HCT116 (cell line): ENCODE measurements at regions not wholly inside any gene's neighbourhood (a gene's known extent, or its start where the extent isn't known, plus 50 kb on each side); places are given as distances from the start of the nearest gene placed in this dataset.

Experiments used
- ATAC-seq: fragments of 200-7000 bp; cut with Tn5 transposase; 2 replicates; pipeline ENCODE4 v1.9.1; 2020; ENCODE audit warnings: mild to moderate bottlenecking, moderate library complexity
- BruUV-seq: library from RNA; stranded (reverse); fragments of 400-500 nt; replicated peaks from 2 replicates; lab custom pipeline; 2021; lab: Mats Ljungman, UMichigan
- CTCF ChIA-PET: fragments of 300-600 bp; sonication (Branson Sonifier 250); formaldehyde crosslinking; loops from one replicate; lab custom pipeline; 2021; ENCODE audit warnings: antibody characterized with exemption; lab: Charles Lee
- POLR2A ChIA-PET: fragments of 300-600, 350-600 bp; sonication (Branson Sonifier 250); formaldehyde crosslinking; loops from one replicate; lab custom pipeline; 2021; ENCODE audit warnings: antibody characterized with exemption; lab: Charles Lee
- RAD21 ChIA-PET, 2 experiments: fragments of 300-600 bp; sonication (Branson Sonifier 250); formaldehyde crosslinking; loops; one replicate each; lab custom pipeline; 2023; ENCODE audit warnings: low total read pairs in 2 of 2; ENCODE audit not compliant: uncharacterized antibody in 2 of 2, unreplicated experiment in 2 of 2, low non-redundant PET in 1 of 2; lab: Charles Lee
- DNase-seq: peaks from one replicate; pipeline ENCODE4 v3.0.0-alpha.2; 2010; ENCODE audit warnings: low read depth, low spot score
- H2AFZ ChIP-seq: fragments of 200-600 bp; shearing (Covaris generic), sonication (generic); 2 replicates; pipeline ENCODE4 v1.6.1; 2017; ENCODE audit warnings: low read depth, mixed run types, mixed read lengths, antibody characterized with exemption, low read length; ENCODE audit not compliant: poor library complexity, severe bottlenecking
- H3K27ac ChIP-seq: 2 replicates; pipeline ENCODE4 v1.5.1; 2012; ENCODE audit warnings: low read depth, low read length
- H3K27me3 ChIP-seq: fragments of 200-600 bp; sonication (generic); 2 replicates; pipeline ENCODE4 v1.6.1; 2016; ENCODE audit warnings: mixed run types, low read length, mixed read lengths; ENCODE audit not compliant: insufficient read depth
- H3K36me3 ChIP-seq, 2 experiments: fragments of 200-500 bp in 1 of 2; fragments of 200-600 bp in 1 of 2; sonication (Bioruptor generic) in 1 of 2; sonication (generic) in 1 of 2; 2 replicates each; pipeline versions ENCODE4 v1.5.1 to v1.6.1; 2014 to 2016; ENCODE audit warnings: low read length in 2 of 2, inconsistent platforms in 1 of 2, mixed read lengths in 1 of 2, mixed run types in 1 of 2; ENCODE audit not compliant: insufficient read depth in 2 of 2, control insufficient read depth in 1 of 2
- H3K4me1 ChIP-seq, 2 experiments: fragments of 200-600 bp in 1 of 2; sonication (generic) in 1 of 2; 2 replicates each; pipeline versions ENCODE4 v1.5.1 to v1.6.1; 2012 to 2017; ENCODE audit warnings: low read length in 2 of 2, inconsistent platforms in 1 of 2, mild to moderate bottlenecking in 1 of 2, mixed read lengths in 1 of 2, mixed run types in 1 of 2, moderate library complexity in 1 of 2; ENCODE audit not compliant: insufficient read depth in 2 of 2, control insufficient read depth in 1 of 2
- H3K4me2 ChIP-seq: fragments of 200-600 bp; sonication (generic); 2 replicates; pipeline ENCODE4 v1.6.1; 2017; ENCODE audit warnings: mixed run types, low read length, mixed read lengths
- H3K4me3 ChIP-seq, 2 experiments: fragments of 200-600 bp in 1 of 2; sonication (generic) in 1 of 2; replicated peaks in 1 of 2; 2 replicates each; pipeline ENCODE4 v1.5.1; 2011 to 2016; ENCODE audit warnings: low read length in 2 of 2, control low read depth in 1 of 2, low read depth in 1 of 2, mild to moderate bottlenecking in 1 of 2, mixed read lengths in 1 of 2, mixed run types in 1 of 2
- H3K79me2 ChIP-seq: fragments of 200-600 bp; sonication (generic); 2 replicates; pipeline ENCODE4 v1.6.1; 2017; ENCODE audit warnings: mild to moderate bottlenecking, mixed run types, low read length, moderate library complexity, mixed read lengths; ENCODE audit not compliant: insufficient read depth
- H3K9ac ChIP-seq: fragments of 200-600 bp; sonication (generic); 2 replicates; pipeline ENCODE4 v1.6.1; 2016; ENCODE audit warnings: low read length, mixed read lengths
- H3K9me2 ChIP-seq: fragments of 200-600 bp; sonication (generic), shearing (Covaris generic); 2 replicates; pipeline ENCODE4 v1.6.1; 2017; ENCODE audit warnings: mixed run types, mild to moderate bottlenecking, moderate library complexity; ENCODE audit not compliant: insufficient read depth
- H3K9me3 ChIP-seq, 2 experiments: fragments of 200-500 bp in 1 of 2; fragments of 200-600 bp in 1 of 2; sonication (Bioruptor generic) in 1 of 2; sonication (generic) in 1 of 2; 2 replicates each; pipeline ENCODE4 v1.6.1; 2014 to 2017; ENCODE audit warnings: low read length in 2 of 2, mixed read lengths in 2 of 2, inconsistent platforms in 1 of 2, low read depth in 1 of 2, mild to moderate bottlenecking in 1 of 2, mixed run types in 1 of 2, moderate library complexity in 1 of 2; ENCODE audit not compliant: control insufficient read depth in 1 of 2, insufficient read depth in 1 of 2
- H4K20me1 ChIP-seq: fragments of 200-600 bp; sonication (generic), shearing (Covaris generic); 2 replicates; pipeline ENCODE4 v1.6.1; 2017; ENCODE audit warnings: mixed run types, mild to moderate bottlenecking, moderate library complexity; ENCODE audit not compliant: insufficient read depth
- CBX3 ChIP-seq: IDR thresholded peaks from 2 replicates; pipeline ENCODE4 v1.6.1; 2012; ENCODE audit warnings: low read depth
- EZH2 ChIP-seq: fragments of 200-600 bp; sonication (generic); IDR thresholded peaks from 2 replicates; pipeline ENCODE4 v1.6.1; 2017; ENCODE audit warnings: antibody characterized with exemption, mixed run types
- FOSL1 ChIP-seq: IDR thresholded peaks from 2 replicates; pipeline ENCODE4 v1.6.1; 2012; ENCODE audit warnings: low read depth
- JUND ChIP-seq: IDR thresholded peaks from 2 replicates; pipeline ENCODE4 v1.6.1; 2012
- YY1 ChIP-seq: IDR thresholded peaks from 2 replicates; pipeline ENCODE4 v1.6.1; 2011; ENCODE audit warnings: low read length, low read depth, moderate library complexity, mild to moderate bottlenecking; ENCODE audit not compliant: insufficient replicate concordance; ENCODE audit errors: extremely low read depth
- intact Hi-C: fragments of 100-400 bp; cut with micrococcal nuclease; formaldehyde crosslinking; loops from 2 replicates; pipeline ENCODE4 v1.10.0; 2022
- TF ChIP-seq, protein P1 (sequence below): IDR thresholded peaks from 2 replicates; pipeline ENCODE4 v1.6.1; 2012
- TF ChIP-seq, protein P2 (sequence below): IDR thresholded peaks from 2 replicates; pipeline ENCODE4 v1.6.1; 2012
- TF ChIP-seq, protein P3 (sequence below): IDR thresholded peaks from 2 replicates; pipeline ENCODE4 v1.6.1; 2012; ENCODE audit warnings: low read depth

DNA sequence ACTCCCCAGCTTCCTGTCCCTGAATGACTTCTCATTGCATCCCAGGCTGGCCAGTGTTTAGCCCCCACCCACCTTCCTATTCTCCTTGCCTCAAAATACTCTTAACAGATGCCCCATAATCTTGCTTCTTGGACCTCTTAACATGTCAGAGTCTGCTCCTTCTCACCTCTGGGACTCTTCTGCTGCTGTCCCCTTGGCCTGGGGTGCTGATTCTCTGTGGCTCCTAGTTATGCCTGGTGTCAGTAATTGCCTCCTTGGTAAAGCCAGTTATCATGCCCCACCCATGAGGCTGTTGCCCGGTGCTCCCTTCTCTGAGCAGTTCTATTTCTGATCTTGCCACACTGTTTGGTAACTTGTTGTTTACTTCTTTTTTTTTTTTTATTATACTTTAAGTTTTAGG is 256.8 kb downstream of the STIM2 start:
- BruUV-seq = no TSS peak
- DNase-seq (no peak), ATAC-seq (no peak)
- ChIA-PET CTCF (no interaction called here), RAD21 (no interaction called here), POLR2A (no interaction called here)
- TF ChIP-seq, protein P1, sequence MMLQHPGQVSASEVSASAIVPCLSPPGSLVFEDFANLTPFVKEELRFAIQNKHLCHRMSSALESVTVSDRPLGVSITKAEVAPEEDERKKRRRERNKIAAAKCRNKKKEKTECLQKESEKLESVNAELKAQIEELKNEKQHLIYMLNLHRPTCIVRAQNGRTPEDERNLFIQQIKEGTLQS = no peak
- TF ChIP-seq YY1 (no peak), JUND (no peak), EZH2 (no peak), CBX3 (no peak), FOSL1 (no peak)
- TF ChIP-seq, protein P2, sequence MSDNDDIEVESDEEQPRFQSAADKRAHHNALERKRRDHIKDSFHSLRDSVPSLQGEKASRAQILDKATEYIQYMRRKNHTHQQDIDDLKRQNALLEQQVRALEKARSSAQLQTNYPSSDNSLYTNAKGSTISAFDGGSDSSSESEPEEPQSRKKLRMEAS = no peak
- TF ChIP-seq, protein P3, sequence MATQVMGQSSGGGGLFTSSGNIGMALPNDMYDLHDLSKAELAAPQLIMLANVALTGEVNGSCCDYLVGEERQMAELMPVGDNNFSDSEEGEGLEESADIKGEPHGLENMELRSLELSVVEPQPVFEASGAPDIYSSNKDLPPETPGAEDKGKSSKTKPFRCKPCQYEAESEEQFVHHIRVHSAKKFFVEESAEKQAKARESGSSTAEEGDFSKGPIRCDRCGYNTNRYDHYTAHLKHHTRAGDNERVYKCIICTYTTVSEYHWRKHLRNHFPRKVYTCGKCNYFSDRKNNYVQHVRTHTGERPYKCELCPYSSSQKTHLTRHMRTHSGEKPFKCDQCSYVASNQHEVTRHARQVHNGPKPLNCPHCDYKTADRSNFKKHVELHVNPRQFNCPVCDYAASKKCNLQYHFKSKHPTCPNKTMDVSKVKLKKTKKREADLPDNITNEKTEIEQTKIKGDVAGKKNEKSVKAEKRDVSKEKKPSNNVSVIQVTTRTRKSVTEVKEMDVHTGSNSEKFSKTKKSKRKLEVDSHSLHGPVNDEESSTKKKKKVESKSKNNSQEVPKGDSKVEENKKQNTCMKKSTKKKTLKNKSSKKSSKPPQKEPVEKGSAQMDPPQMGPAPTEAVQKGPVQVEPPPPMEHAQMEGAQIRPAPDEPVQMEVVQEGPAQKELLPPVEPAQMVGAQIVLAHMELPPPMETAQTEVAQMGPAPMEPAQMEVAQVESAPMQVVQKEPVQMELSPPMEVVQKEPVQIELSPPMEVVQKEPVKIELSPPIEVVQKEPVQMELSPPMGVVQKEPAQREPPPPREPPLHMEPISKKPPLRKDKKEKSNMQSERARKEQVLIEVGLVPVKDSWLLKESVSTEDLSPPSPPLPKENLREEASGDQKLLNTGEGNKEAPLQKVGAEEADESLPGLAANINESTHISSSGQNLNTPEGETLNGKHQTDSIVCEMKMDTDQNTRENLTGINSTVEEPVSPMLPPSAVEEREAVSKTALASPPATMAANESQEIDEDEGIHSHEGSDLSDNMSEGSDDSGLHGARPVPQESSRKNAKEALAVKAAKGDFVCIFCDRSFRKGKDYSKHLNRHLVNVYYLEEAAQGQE = peak; percentile 43
- no peaks in the 10 kb centered on the region for H3K36me3 ChIP-seq
- H4K20me1 ChIP-seq = no peaks in the 10 kb centered on the region
- H3K9me2 ChIP-seq = no peaks in the 10 kb centered on the region
- no peaks in the 10 kb centered on the region for H3K79me2 ChIP-seq
- peaks cover 38% of the 10 kb centered on the region for H3K27me3 ChIP-seq
- no peak overlapping the region for H2AFZ ChIP-seq
- no peak overlapping the region for H3K4me2 ChIP-seq
- intact Hi-C loops = no loop called here
- no peaks in the 10 kb centered on the region for H3K4me1 ChIP-seq
- H3K9me3 ChIP-seq = no peaks in the 10 kb centered on the region
- no peak overlapping the region for H3K4me3 ChIP-seq
- H3K27ac ChIP-seq = no peak overlapping the region
- no peak overlapping the region for H3K9ac ChIP-seq
